GM23338 (cell line): ENCODE measurements at regions not wholly inside any gene's neighbourhood (a gene's known extent, or its start where the extent isn't known, plus 50 kb on each side); places are given as distances from the start of the nearest gene placed in this dataset.

Source experiments
- ATAC-seq: fragments of 200-7000 bp; cut with Tn5 transposase; 3 replicates; pipeline ENCODE4 v1.9.1; 2020
- DNase-seq: peaks from one replicate; pipeline ENCODE4 v3.0.0-alpha.2; 2015; ENCODE audit warnings: low spot score
- H2AFZ ChIP-seq: fragments of 200-600 bp; sonication (generic); 2 replicates; pipeline ENCODE4 v1.8.0; 2016; ENCODE audit warnings: antibody characterized with exemption, mild to moderate bottlenecking, moderate library complexity
- H3F3A ChIP-seq: fragments of 200-600 bp; sonication (generic); replicated peaks from 2 replicates; pipeline ENCODE4 v1.8.0; 2017; ENCODE audit warnings: antibody characterized with exemption, mixed run types, low read depth
- H3K27ac ChIP-seq: fragments of 200-600 bp; sonication (generic); 2 replicates; pipeline ENCODE4 v1.6.1; 2016; ENCODE audit warnings: low read depth
- H3K27me3 ChIP-seq: fragments of 200-600 bp; sonication (generic); 2 replicates; pipeline ENCODE4 v1.8.0; 2016; ENCODE audit warnings: mild to moderate bottlenecking, mixed run types, moderate library complexity; ENCODE audit not compliant: insufficient read depth
- H3K36me3 ChIP-seq: fragments of 200-600 bp; sonication (generic); 2 replicates; pipeline ENCODE4 v1.8.0; 2016; ENCODE audit warnings: mild to moderate bottlenecking; ENCODE audit not compliant: insufficient read depth
- H3K4me1 ChIP-seq: fragments of 200-600 bp; sonication (generic); 2 replicates; pipeline ENCODE4 v1.8.0; 2016; ENCODE audit warnings: mild to moderate bottlenecking, moderate library complexity; ENCODE audit not compliant: insufficient read depth
- H3K4me2 ChIP-seq: fragments of 200-600 bp; sonication (generic); 2 replicates; pipeline ENCODE4 v1.7.1; 2017; ENCODE audit warnings: mixed run types
- H3K4me3 ChIP-seq: fragments of 200-600 bp; sonication (generic); 2 replicates; pipeline ENCODE4 v1.6.1; 2016; ENCODE audit warnings: mixed run types
- H3K79me2 ChIP-seq: fragments of 200-600 bp; sonication (generic); replicated peaks from 2 replicates; pipeline ENCODE4 v1.8.0; 2017; ENCODE audit warnings: mild to moderate bottlenecking; ENCODE audit not compliant: insufficient read depth
- H3K9me2 ChIP-seq: fragments of 200-600 bp; sonication (generic); 2 replicates; pipeline ENCODE4 v1.8.0; 2017; ENCODE audit not compliant: insufficient read depth
- H4K20me1 ChIP-seq: fragments of 200-600 bp; sonication (generic); replicated peaks from 2 replicates; pipeline ENCODE4 v1.8.0; 2017; ENCODE audit warnings: mild to moderate bottlenecking; ENCODE audit not compliant: insufficient read depth
- H3K27ac Mint-ChIP-seq: 2 replicates; pipeline ENCODE4 v1.8.0; 2020; ENCODE audit warnings: inconsistent platforms, mild to moderate bottlenecking, moderate library complexity, mixed read lengths
- H3K27me3 Mint-ChIP-seq: 3 replicates; pipeline ENCODE4 v1.8.0; 2022; ENCODE audit warnings: low read depth, mild to moderate bottlenecking, moderate library complexity, mixed read lengths, inconsistent platforms; ENCODE audit not compliant: insufficient read depth, poor library complexity
- H3K36me3 Mint-ChIP-seq: 3 replicates; pipeline ENCODE4 v1.8.0; 2021; ENCODE audit warnings: low read depth, mild to moderate bottlenecking, inconsistent platforms, moderate library complexity, mixed read lengths
- H3K4me1 Mint-ChIP-seq: 3 replicates; pipeline ENCODE4 v1.8.0; 2020; ENCODE audit warnings: mild to moderate bottlenecking, inconsistent platforms, mixed read lengths
- H3K4me3 Mint-ChIP-seq: 3 replicates; pipeline ENCODE4 v1.8.0; 2021; ENCODE audit warnings: moderate library complexity, mild to moderate bottlenecking, inconsistent platforms, mixed read lengths
- H3K9me3 Mint-ChIP-seq: 3 replicates; pipeline ENCODE4 v1.8.0; 2020; ENCODE audit warnings: moderate library complexity, mild to moderate bottlenecking, inconsistent platforms, mixed read lengths
- EZH2phosphoT487 ChIP-seq: fragments of 200-600 bp; sonication (generic); IDR thresholded peaks from one replicate; pipeline ENCODE4 v1.8.1; 2018; ENCODE audit warnings: antibody characterized with exemption; ENCODE audit not compliant: unreplicated experiment
- JUNB ChIP-seq: IDR thresholded peaks from one replicate; pipeline ENCODE4 v1.6.1; 2016; ENCODE audit warnings: antibody characterized with exemption; ENCODE audit not compliant: unreplicated experiment
- NANOG ChIP-seq: IDR thresholded peaks from 2 replicates; pipeline ENCODE4 v1.6.1; 2016; ENCODE audit warnings: antibody characterized with exemption, borderline replicate concordance
- REST ChIP-seq: IDR thresholded peaks from one replicate; pipeline ENCODE4 v1.6.1; 2018; ENCODE audit warnings: antibody characterized with exemption; ENCODE audit not compliant: unreplicated experiment
- STAT1 ChIP-seq: IDR thresholded peaks from one replicate; pipeline ENCODE4 v1.6.1; 2016; ENCODE audit warnings: antibody characterized with exemption; ENCODE audit not compliant: unreplicated experiment
- ZNF114 ChIP-seq: fragments of 250-450 bp; sonication (Bioruptor Pico); IDR thresholded peaks from 2 replicates; pipeline ENCODE4 v1.5.0; 2020; ENCODE audit warnings: mild to moderate bottlenecking, moderate library complexity
- ZNF331 ChIP-seq: fragments of 250-450 bp; sonication (Bioruptor Pico); IDR thresholded peaks from 2 replicates; pipeline ENCODE4 v1.5.0; 2020; ENCODE audit warnings: low read depth, mild to moderate bottlenecking, moderate library complexity
- ZNF462 ChIP-seq: fragments of 250-450 bp; sonication (Bioruptor Pico); IDR thresholded peaks from 2 replicates; pipeline ENCODE4 v1.5.0; 2020; ENCODE audit warnings: mild to moderate bottlenecking, moderate library complexity

GRCh38 chr3:162183440-162183839, 686.8 kb downstream of the OTOL1 start:
- Mint-ChIP-seq H3K27me3 (no peaks in the 10 kb centered on the region), H3K4me3 (no peak overlapping the region), H3K4me1 (no peaks in the 10 kb centered on the region), H3K36me3 (peaks cover 5% of the 10 kb centered on the region; the same call in 2 of the 3 replicates), H3K9me3 (peaks cover 15% of the 10 kb centered on the region; the same call in 2 of the 3 replicates), H3K27ac (no peak overlapping the region)
- Histone ChIP-seq H3F3A (no peaks in the 10 kb centered on the region), H4K20me1 (no peaks in the 10 kb centered on the region), H3K27me3 (no peaks in the 10 kb centered on the region), H3K4me2 (no peak overlapping the region), H3K27ac (no peak overlapping the region), H3K4me3 (no peak overlapping the region), H3K36me3 (no peaks in the 10 kb centered on the region), H3K9me2 (no peaks in the 10 kb centered on the region), H2AFZ (no peak overlapping the region), H3K79me2 (no peaks in the 10 kb centered on the region), H3K4me1 (no peaks in the 10 kb centered on the region)
- TF ChIP-seq JUNB (no peak), REST (no peak)
- ATAC-seq, result no peak
- DNase-seq, result no peak

GRCh38 chr3:162192340-162193029, 695.9 kb downstream of the OTOL1 start:
- peaks cover 12% of the 10 kb centered on the region for H3K4me1 ChIP-seq
- peaks cover 5% of the 10 kb centered on the region; the same call in 1 of the 2 replicates for H3K9me2 ChIP-seq
- Mint-ChIP-seq H3K4me3 (no peak overlapping the region), H3K4me1 (peaks cover 11% of the 10 kb centered on the region; the same call in 2 of the 3 replicates), H3K36me3 (peaks cover 27% of the 10 kb centered on the region), H3K27ac (peak overlapping the region; percentile 17; the same call in 1 of the 2 replicates), H3K9me3 (peaks cover 30% of the 10 kb centered on the region), H3K27me3 (peaks cover 3% of the 10 kb centered on the region)
- H3K79me2 ChIP-seq, result no peaks in the 10 kb centered on the region
- no peaks in the 10 kb centered on the region for H3K27me3 ChIP-seq
- H4K20me1 ChIP-seq, result no peaks in the 10 kb centered on the region
- no peaks in the 10 kb centered on the region for H3F3A ChIP-seq
- H3K4me3 ChIP-seq, result no peak overlapping the region
- no peaks in the 10 kb centered on the region for H3K36me3 ChIP-seq
- H3K27ac ChIP-seq, result no peak overlapping the region
- ATAC-seq (no peak), DNase-seq (no peak)
- no peak overlapping the region for H3K4me2 ChIP-seq
- no peak overlapping the region for H2AFZ ChIP-seq
- TF ChIP-seq NANOG (no peak), ZNF114 (CRISPR knock-in tag) (no peak), STAT1 (no peak), REST (no peak), ZNF331 (CRISPR knock-in tag) (no peak), ZNF462 (CRISPR knock-in tag) (no peak), EZH2phosphoT487 (no peak)
